HepG2 (cell line): ENCODE measurements at regions not wholly inside any gene's neighbourhood (a gene's known extent, or its start where the extent isn't known, plus 50 kb on each side); places are given as distances from the start of the nearest gene placed in this dataset.
"Not testable (repeated sequence)": the region's sequence is repeated elsewhere in the genome, so short reads cannot be mapped to it uniquely, and the experiment has no call there.

Experiments used
- ATAC-seq: fragments of 200-7000 bp; cut with Tn5 transposase; 3 replicates; pipeline ENCODE4 v1.9.1; 2020; ENCODE audit warnings: mild to moderate bottlenecking, moderate library complexity
- BruUV-seq: library from RNA; stranded (reverse); fragments of 400-500 nt; replicated peaks from 2 replicates; lab custom pipeline; 2021; lab: Mats Ljungman, UMichigan
- CTCF ChIA-PET: fragments of 300-600 bp; formaldehyde crosslinking; extraction: SDS; loops from one replicate; lab custom pipeline; 2021; ENCODE audit warnings: low total read pairs, inconsistent platforms, low intra/inter-chr PET ratio; lab: Yijun Ruan, JAX
- POLR2A ChIA-PET: fragments of 350-600 bp; sonication (Branson Sonifier 250); formaldehyde crosslinking; loops from one replicate; lab custom pipeline; 2020; ENCODE audit warnings: antibody characterized with exemption, inconsistent platforms; lab: Yijun Ruan, JAX
- DNase-seq: peaks from one replicate; pipeline ENCODE4 v3.0.0-alpha.2; 2015; ENCODE audit warnings: low spot score
- FAIRE-seq: peaks from 3 replicates; lab custom pipeline; 2011; peaks lifted over from hg19 to GRCh38; lab: Jason Lieb, UNC
- H2AFZ ChIP-seq: one replicate; pipeline ENCODE4 v1.6.1; 2011; ENCODE audit warnings: low read length, inconsistent platforms
- H3K27ac ChIP-seq: fragments of 300-600 bp; 3 replicates; pipeline ENCODE4 v1.8.0; 2011; ENCODE audit warnings: mixed run types, mild to moderate bottlenecking, mixed read lengths, low read length, inconsistent platforms; ENCODE audit not compliant: insufficient read depth; ENCODE audit errors: extremely low read length
- H3K27me3 ChIP-seq, 2 experiments: fragments of 200-600 bp in 1 of 2; 2 replicates in 1 of 2; 3 replicates in 1 of 2; pipeline versions ENCODE4 v1.6.0 to v1.8.0; 2011; ENCODE audit warnings: low read length in 2 of 2, mild to moderate bottlenecking in 2 of 2, moderate library complexity in 2 of 2, inconsistent platforms in 1 of 2; ENCODE audit not compliant: insufficient read depth in 2 of 2, control insufficient read depth in 1 of 2
- H3K36me3 ChIP-seq, 2 experiments: fragments of 200-600 bp in 1 of 2; replicated peaks in 1 of 2; 2 replicates in 1 of 2; 3 replicates in 1 of 2; pipeline versions ENCODE4 v1.5.1 to v1.8.0; 2011; ENCODE audit warnings: low read length in 2 of 2, inconsistent platforms in 1 of 2; ENCODE audit not compliant: insufficient read depth in 2 of 2, control insufficient read depth in 1 of 2
- H3K4me1 ChIP-seq: 2 replicates; pipeline ENCODE4 v1.5.1; 2012; ENCODE audit warnings: low read length, inconsistent platforms; ENCODE audit not compliant: insufficient read depth
- H3K4me2 ChIP-seq: 2 replicates; pipeline ENCODE4 v1.6.0; 2011; ENCODE audit warnings: low read depth, low read length, inconsistent platforms
- H3K4me3 ChIP-seq, 3 experiments: fragments of 200-600 bp in 1 of 3; sonication (generic), shearing (Covaris generic) in 1 of 3; replicated peaks in 1 of 3; 2 replicates each; pipeline ENCODE4 v1.5.1; 2011 to 2016; ENCODE audit warnings: low read length in 3 of 3, inconsistent platforms in 2 of 3, low read depth in 2 of 3, mild to moderate bottlenecking in 2 of 3, control low read depth in 1 of 3, mixed read lengths in 1 of 3; ENCODE audit not compliant: insufficient read depth in 1 of 3
- H3K79me2 ChIP-seq: one replicate; pipeline ENCODE4 v1.6.1; 2011; ENCODE audit warnings: low read length, inconsistent platforms; ENCODE audit not compliant: insufficient read depth
- H3K9ac ChIP-seq: 2 replicates; pipeline ENCODE4 v1.6.0; 2011; ENCODE audit warnings: mild to moderate bottlenecking, low read depth, low read length, inconsistent platforms; ENCODE audit not compliant: insufficient read depth
- H3K9me3 ChIP-seq: 2 replicates; pipeline ENCODE4 v1.5.1; 2012; ENCODE audit warnings: mild to moderate bottlenecking, low read length
- H4K20me1 ChIP-seq: 2 replicates; pipeline ENCODE4 v1.6.0; 2011; ENCODE audit warnings: inconsistent platforms, mild to moderate bottlenecking, low read length, moderate library complexity; ENCODE audit not compliant: insufficient read depth
- HNF4A ChIP-seq: sonication (generic); formaldehyde crosslinking; IDR thresholded peaks from 2 replicates; pipeline ENCODE4 v1.4.0; 2020; ENCODE audit warnings: missing genetic modification reagents
- HNF4G ChIP-seq, 2 experiments: sonication (generic) in 1 of 2; formaldehyde crosslinking in 1 of 2; IDR thresholded peaks; 2 replicates each; pipeline versions ENCODE4 v1.4.0 to v1.6.1; 2011 to 2020; ENCODE audit warnings: borderline replicate concordance in 2 of 2, low read depth in 2 of 2, mild to moderate bottlenecking in 2 of 2, low read length in 1 of 2, missing genetic modification reagents in 1 of 2, moderate library complexity in 1 of 2
- MED8 ChIP-seq: sonication (generic); formaldehyde crosslinking; IDR thresholded peaks from 2 replicates; pipeline ENCODE4 v1.8.1; 2023; ENCODE audit warnings: mild to moderate bottlenecking, missing genetic modification reagents; ENCODE audit not compliant: insufficient replicate concordance
- MLLT10 ChIP-seq: sonication (generic); formaldehyde crosslinking; IDR thresholded peaks from 2 replicates; pipeline ENCODE4 v1.4.0; 2020; ENCODE audit warnings: missing genetic modification reagents
- NFKBIZ ChIP-seq: IDR thresholded peaks from 2 replicates; pipeline ENCODE4 v1.6.1; 2018; ENCODE audit warnings: missing genetic modification reagents, missing compliant biosample characterization
- PITX1 ChIP-seq: sonication (generic); formaldehyde crosslinking; IDR thresholded peaks from 2 replicates; pipeline ENCODE4 v1.5.1; 2020; ENCODE audit warnings: mild to moderate bottlenecking, missing genetic modification reagents
- PRPF4 ChIP-seq: fragments of 200-400 bp; formaldehyde crosslinking; IDR thresholded peaks from 2 replicates; pipeline ENCODE4 v1.6.1; 2016; ENCODE audit warnings: low read length, low read depth; ENCODE audit not compliant: poor library complexity, severe bottlenecking
- REXO4 ChIP-seq: sonication (generic); formaldehyde crosslinking; IDR thresholded peaks from 2 replicates; pipeline ENCODE4 v1.8.0; 2022; ENCODE audit warnings: missing genetic modification reagents, mild to moderate bottlenecking, borderline replicate concordance
- SMARCE1 ChIP-seq: fragments of 450-650 bp; IDR thresholded peaks from 2 replicates; pipeline ENCODE4 v1.6.1; 2017; ENCODE audit warnings: borderline replicate concordance
- SRSF1 ChIP-seq: fragments of 200-400 bp; formaldehyde crosslinking; optimal IDR thresholded peaks from 2 replicates; pipeline ENCODE3; 2017; ENCODE audit warnings: mild to moderate bottlenecking, low read depth, low read length, moderate library complexity
- TARDBP ChIP-seq: sonication (generic); formaldehyde crosslinking; IDR thresholded peaks from 2 replicates; pipeline ENCODE4 v1.8.0; 2022; ENCODE audit warnings: mild to moderate bottlenecking, missing genetic modification reagents
- ZNF160 ChIP-seq: sonication (generic); formaldehyde crosslinking; IDR thresholded peaks from 2 replicates; pipeline ENCODE4 v1.8.0; 2022; ENCODE audit warnings: mild to moderate bottlenecking, inconsistent platforms, missing genetic modification reagents
- ZNF205 ChIP-seq: IDR thresholded peaks from 2 replicates; pipeline ENCODE4 v1.6.1; 2018; ENCODE audit warnings: missing biosample characterization, missing genetic modification reagents
- WGBS: methylation state at CpG from one replicate; pipeline ENCODE4 v1.1.6; 2017; ENCODE audit warnings: low lambda C conversion rate; 5-methylcytosine and 5-hydroxymethylcytosine counted together
- in situ Hi-C: cut with HindIII; loops from 2 replicates; pipeline ENCODE4 v1.10.0; 2017; ENCODE audit warnings: low pct_unique_long_range_greater_than_20kb; ENCODE audit not compliant: extremely low pct_ligation_motif_present
- intact Hi-C: fragments of 100-400 bp; cut with micrococcal nuclease; formaldehyde crosslinking; loops from one replicate; pipeline ENCODE4 v1.10.0; 2022; ENCODE audit not compliant: unreplicated experiment
- TF ChIP-seq, protein P1 (sequence below): sonication (generic); formaldehyde crosslinking; IDR thresholded peaks from 2 replicates; pipeline ENCODE4 v1.5.0; 2020; ENCODE audit warnings: missing genetic modification reagents, mild to moderate bottlenecking, borderline replicate concordance
- TF ChIP-seq, protein P2 (sequence below): sonication (generic); formaldehyde crosslinking; IDR thresholded peaks from 2 replicates; pipeline ENCODE4 v1.4.0; 2020; ENCODE audit warnings: missing genetic modification reagents, borderline replicate concordance

DNA sequence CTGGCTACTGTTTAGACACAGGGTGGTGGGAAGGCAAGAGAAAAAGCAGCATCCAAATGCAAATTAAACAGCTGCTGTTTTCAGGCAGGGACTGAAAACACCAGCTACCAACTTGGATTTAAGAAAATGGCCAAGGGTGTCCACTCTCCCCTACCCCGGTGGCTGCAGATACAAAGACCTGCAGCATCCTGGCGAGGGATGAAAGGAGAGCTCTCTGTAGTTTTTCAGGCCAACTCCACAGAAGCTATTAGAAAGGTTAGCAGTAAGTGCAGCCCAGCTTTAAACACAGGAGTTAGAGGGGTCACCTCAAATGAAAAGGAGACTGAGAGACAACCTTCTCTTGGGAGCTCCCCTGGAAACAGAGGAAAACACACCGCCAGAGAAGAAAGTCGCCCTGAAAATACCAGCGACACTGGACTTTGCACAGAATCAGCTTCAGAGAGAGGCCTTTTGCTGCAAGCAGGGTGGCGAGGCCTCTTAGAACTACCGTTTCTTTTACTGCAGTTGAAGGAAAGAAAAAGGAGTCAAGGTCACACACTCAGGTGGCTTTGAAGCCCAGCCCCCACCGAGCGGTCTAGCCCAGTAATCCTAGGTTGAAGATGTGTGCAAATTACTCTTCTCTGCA, 74.4 kb upstream of the TIAM1 start:
- DNase-seq (no peak), ATAC-seq (peak; percentile 60), FAIRE-seq (no peak)
- ChIA-PET POLR2A (no interaction called here), CTCF (no interaction called here)
- no peak overlapping the region for H3K9ac ChIP-seq
- no peaks in the 10 kb centered on the region for H3K27me3 ChIP-seq
- whole genome bisulfite sequencing = 22% methylated on average over 7 of the region's 9 CpGs
- H3K9me3 ChIP-seq = no peaks in the 10 kb centered on the region
- peaks cover 10% of the 10 kb centered on the region for H3K4me1 ChIP-seq
- H3K27ac ChIP-seq = no peak overlapping the region
- no peaks in the 10 kb centered on the region for H3K79me2 ChIP-seq
- no peaks in the 10 kb centered on the region for H4K20me1 ChIP-seq
- no peak overlapping the region for H2AFZ ChIP-seq
- H3K4me2 ChIP-seq = peak overlapping the region; percentile 53
- in situ Hi-C loops = no loop called here
- no peak overlapping the region for H3K4me3 ChIP-seq
- TF ChIP-seq HNF4A (CRISPR knock-in tag) (0 out of 2 replicates have a peak, but pooled peaks have one; percentile 32), SRSF1 (no peak), TARDBP (CRISPR knock-in tag) (no peak), PITX1 (CRISPR knock-in tag) (no peak), MED8 (no peak), ZNF205 (CRISPR knock-in tag) (0 out of 2 replicates have a peak, but pooled peaks have one; percentile 27), SMARCE1 (no peak), REXO4 (no peak), ZNF160 (CRISPR knock-in tag) (peak; percentile 91; the same call in 1 of the 2 replicates), PRPF4 (no peak), MLLT10 (no peak), NFKBIZ (CRISPR knock-in tag) (no peak), HNF4G (IDR thresholded peaks at IDR 0.05; ENCODE audit: borderline replicate concordance, low read depth, low read length) (no peak), HNF4G (CRISPR knock-in tag; IDR thresholded peaks at IDR 0.05; ENCODE audit: borderline replicate concordance, low read depth) (no peak)
- TF ChIP-seq, protein P1, sequence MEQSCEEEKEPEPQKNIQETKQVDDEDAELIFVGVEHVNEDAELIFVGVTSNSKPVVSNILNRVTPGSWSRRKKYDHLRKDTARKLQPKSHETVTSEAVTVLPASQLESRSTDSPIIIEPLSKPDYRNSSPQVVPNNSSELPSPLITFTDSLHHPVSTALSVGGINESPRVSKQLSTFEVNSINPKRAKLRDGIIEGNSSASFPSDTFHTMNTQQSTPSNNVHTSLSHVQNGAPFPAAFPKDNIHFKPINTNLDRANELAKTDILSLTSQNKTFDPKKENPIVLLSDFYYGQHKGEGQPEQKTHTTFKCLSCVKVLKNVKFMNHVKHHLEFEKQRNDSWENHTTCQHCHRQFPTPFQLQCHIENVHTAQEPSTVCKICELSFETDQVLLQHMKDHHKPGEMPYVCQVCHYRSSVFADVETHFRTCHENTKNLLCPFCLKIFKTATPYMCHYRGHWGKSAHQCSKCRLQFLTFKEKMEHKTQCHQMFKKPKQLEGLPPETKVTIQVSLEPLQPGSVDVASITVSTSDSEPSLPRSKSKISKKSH (CRISPR knock-in tag) = no peak
- TF ChIP-seq, protein P2, sequence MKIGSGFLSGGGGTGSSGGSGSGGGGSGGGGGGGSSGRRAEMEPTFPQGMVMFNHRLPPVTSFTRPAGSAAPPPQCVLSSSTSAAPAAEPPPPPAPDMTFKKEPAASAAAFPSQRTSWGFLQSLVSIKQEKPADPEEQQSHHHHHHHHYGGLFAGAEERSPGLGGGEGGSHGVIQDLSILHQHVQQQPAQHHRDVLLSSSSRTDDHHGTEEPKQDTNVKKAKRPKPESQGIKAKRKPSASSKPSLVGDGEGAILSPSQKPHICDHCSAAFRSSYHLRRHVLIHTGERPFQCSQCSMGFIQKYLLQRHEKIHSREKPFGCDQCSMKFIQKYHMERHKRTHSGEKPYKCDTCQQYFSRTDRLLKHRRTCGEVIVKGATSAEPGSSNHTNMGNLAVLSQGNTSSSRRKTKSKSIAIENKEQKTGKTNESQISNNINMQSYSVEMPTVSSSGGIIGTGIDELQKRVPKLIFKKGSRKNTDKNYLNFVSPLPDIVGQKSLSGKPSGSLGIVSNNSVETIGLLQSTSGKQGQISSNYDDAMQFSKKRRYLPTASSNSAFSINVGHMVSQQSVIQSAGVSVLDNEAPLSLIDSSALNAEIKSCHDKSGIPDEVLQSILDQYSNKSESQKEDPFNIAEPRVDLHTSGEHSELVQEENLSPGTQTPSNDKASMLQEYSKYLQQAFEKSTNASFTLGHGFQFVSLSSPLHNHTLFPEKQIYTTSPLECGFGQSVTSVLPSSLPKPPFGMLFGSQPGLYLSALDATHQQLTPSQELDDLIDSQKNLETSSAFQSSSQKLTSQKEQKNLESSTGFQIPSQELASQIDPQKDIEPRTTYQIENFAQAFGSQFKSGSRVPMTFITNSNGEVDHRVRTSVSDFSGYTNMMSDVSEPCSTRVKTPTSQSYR (CRISPR knock-in tag) = peak; percentile 7; the same call in 1 of the 2 replicates
- no TSS peak for BruUV-seq
- intact Hi-C loops = no loop called here
- no peaks in the 10 kb centered on the region for H3K36me3 ChIP-seq

DNA sequence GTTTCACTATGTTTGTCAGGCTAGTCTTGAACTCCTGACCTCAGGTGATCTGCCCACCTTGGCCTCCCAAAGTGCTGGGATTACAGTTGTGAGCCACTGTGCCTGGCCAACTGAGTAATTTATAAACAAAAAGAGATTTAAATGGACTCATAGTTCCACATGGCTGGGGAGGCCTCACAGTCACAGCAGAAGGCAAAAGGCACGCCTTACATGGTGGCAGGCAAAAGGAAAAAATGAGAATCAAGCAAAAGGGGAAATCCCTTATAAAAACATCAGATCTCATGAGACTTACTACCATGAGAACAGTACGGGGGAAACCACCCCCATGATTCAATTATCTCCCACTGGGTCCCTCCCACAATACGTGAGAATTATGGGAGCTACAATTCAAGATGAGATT, 73.2 kb upstream of the TIAM1 start:
- H3K4me2 ChIP-seq, H3K27me3 ChIP-seq, CTCF ChIA-PET, ATAC-seq, H3K79me2 ChIP-seq, POLR2A ChIA-PET, H3K4me3 ChIP-seq, H3K36me3 ChIP-seq, H3K9me3 ChIP-seq, DNase-seq, FAIRE-seq, H3K9ac ChIP-seq, in situ Hi-C loops, BruUV-seq, H4K20me1 ChIP-seq, H2AFZ ChIP-seq, H3K27ac ChIP-seq, intact Hi-C loops: not testable (repeated sequence)
- WGBS = 61% methylated on average over 3 of the region's 3 CpGs
- peaks cover 10% of the 10 kb centered on the region for H3K4me1 ChIP-seq
